ENCODE measurements at regions not wholly inside any gene's neighbourhood (a gene's known extent, or its start where the extent isn't known, plus 50 kb on each side); places are given as distances from the start of the nearest gene placed in this dataset.
"Not testable (repeated sequence)": the region's sequence is repeated elsewhere in the genome, so short reads cannot be mapped to it uniquely, and the experiment has no call there.

GRCh38 chr11:101835506-101836063, 79.2 kb upstream of the CEP126 start:
- no CpG with 5 or more reads among the region's 3 CpGs for WGBS (ENCODE audit: insufficient coverage)
- H3K4me3 ChIP-seq (ENCODE audit: low read length), result no peak overlapping the region

GRCh38 chr11:101830475-101830874, 84.3 kb upstream of the CEP126 start:
- no CpG with 5 or more reads among the region's 1 CpG for WGBS (ENCODE audit: insufficient coverage)
- DNase-seq; H3K36me3 ChIP-seq (ENCODE audit: control insufficient read depth, insufficient read depth, low read length); H3K27me3 ChIP-seq (ENCODE audit: control insufficient read depth, insufficient read depth, low read length); H3K4me3 ChIP-seq (ENCODE audit: low read length); H3K4me1 ChIP-seq (ENCODE audit: control insufficient read depth, insufficient read depth, low read length); H3K9me3 ChIP-seq (replicated peaks; ENCODE audit: control insufficient read depth, low read depth, low read length); H3K27ac ChIP-seq (ENCODE audit: low read length): not testable (repeated sequence)

More at GRCh38 chr11:101835506-101836063, 79.2 kb upstream of the CEP126 start:
- Histone ChIP-seq H3K27me3 (ENCODE audit: control insufficient read depth, insufficient read depth, low read length) (no peaks in the 10 kb centered on the region), H3K4me1 (ENCODE audit: control insufficient read depth, insufficient read depth, low read length) (no peaks in the 10 kb centered on the region), H3K9me3 (replicated peaks; ENCODE audit: control insufficient read depth, low read depth, low read length) (no peaks in the 10 kb centered on the region), H3K27ac (ENCODE audit: low read length) (no peak overlapping the region), H3K36me3 (ENCODE audit: control insufficient read depth, insufficient read depth, low read length) (no peaks in the 10 kb centered on the region)
- DNase-seq, result no peak

GRCh38 chr11:101825531-101825930, 89.3 kb upstream of the CEP126 start:
- WGBS (ENCODE audit: insufficient coverage), result no CpG with 5 or more reads among the region's 4 CpGs
- Histone ChIP-seq H3K4me3 (ENCODE audit: low read length) (no peak overlapping the region), H3K36me3 (ENCODE audit: control insufficient read depth, insufficient read depth, low read length) (no peaks in the 10 kb centered on the region), H3K9me3 (replicated peaks; ENCODE audit: control insufficient read depth, low read depth, low read length) (no peaks in the 10 kb centered on the region), H3K27ac (ENCODE audit: low read length) (no peak overlapping the region), H3K27me3 (ENCODE audit: control insufficient read depth, insufficient read depth, low read length) (no peaks in the 10 kb centered on the region), H3K4me1 (ENCODE audit: control insufficient read depth, insufficient read depth, low read length) (no peaks in the 10 kb centered on the region)
- peak; percentile 66 for DNase-seq

- Histone ChIP-seq H3K4me1 (ENCODE audit: control insufficient read depth, insufficient read depth, low read length) (no peaks in the 10 kb centered on the region), H3K27me3 (ENCODE audit: control insufficient read depth, insufficient read depth, low read length) (no peaks in the 10 kb centered on the region), H3K27ac (ENCODE audit: low read length) (peak overlapping the region; percentile 65), H3K4me3 (ENCODE audit: low read length) (no peak overlapping the region), H3K36me3 (ENCODE audit: control insufficient read depth, insufficient read depth, low read length) (no peaks in the 10 kb centered on the region), H3K9me3 (replicated peaks; ENCODE audit: control insufficient read depth, low read depth, low read length) (no peaks in the 10 kb centered on the region)
- peak; percentile 81 for DNase-seq
- WGBS (ENCODE audit: insufficient coverage), result no CpG with 5 or more reads among the region's 1 CpG
Measured at GRCh38 chr11:101817581-101817980, 97.2 kb upstream of the CEP126 start.

- Histone ChIP-seq H3K9me3 (replicated peaks; ENCODE audit: control insufficient read depth, low read depth, low read length) (no peaks in the 10 kb centered on the region), H3K4me1 (ENCODE audit: control insufficient read depth, insufficient read depth, low read length) (no peaks in the 10 kb centered on the region), H3K27ac (ENCODE audit: low read length) (peak overlapping the region; percentile 60), H3K36me3 (ENCODE audit: control insufficient read depth, insufficient read depth, low read length) (no peaks in the 10 kb centered on the region), H3K4me3 (ENCODE audit: low read length) (no peak overlapping the region), H3K27me3 (ENCODE audit: control insufficient read depth, insufficient read depth, low read length) (no peaks in the 10 kb centered on the region)
- DNase-seq, result peak; percentile 40
Measured at GRCh38 chr11:101816613-101817012, 98.2 kb upstream of the CEP126 start.

- WGBS (ENCODE audit: insufficient coverage), result no CpG with 5 or more reads among the region's 2 CpGs
- H3K4me3 ChIP-seq (ENCODE audit: low read length), result no peak overlapping the region
- H3K27me3 ChIP-seq (ENCODE audit: control insufficient read depth, insufficient read depth, low read length), result no peaks in the 10 kb centered on the region
- H3K27ac ChIP-seq (ENCODE audit: low read length), result no peak overlapping the region
- no peaks in the 10 kb centered on the region for H3K36me3 ChIP-seq (ENCODE audit: control insufficient read depth, insufficient read depth, low read length)
- no peak for DNase-seq
- H3K9me3 ChIP-seq (replicated peaks; ENCODE audit: control insufficient read depth, low read depth, low read length), result no peaks in the 10 kb centered on the region
- no peaks in the 10 kb centered on the region for H3K4me1 ChIP-seq (ENCODE audit: control insufficient read depth, insufficient read depth, low read length)
Measured at GRCh38 chr11:101812546-101812945, 102.3 kb upstream of the CEP126 start.

- DNase-seq, result no peak
- H3K4me3 ChIP-seq (ENCODE audit: low read length), result no peak overlapping the region
- WGBS (ENCODE audit: insufficient coverage), result 60% methylated on average over 1 of the region's 1 CpG
- no peaks in the 10 kb centered on the region for H3K4me1 ChIP-seq (ENCODE audit: control insufficient read depth, insufficient read depth, low read length)
- no peaks in the 10 kb centered on the region for H3K27me3 ChIP-seq (ENCODE audit: control insufficient read depth, insufficient read depth, low read length)
- no peaks in the 10 kb centered on the region for H3K36me3 ChIP-seq (ENCODE audit: control insufficient read depth, insufficient read depth, low read length)
- no peak overlapping the region for H3K27ac ChIP-seq (ENCODE audit: low read length)
- H3K9me3 ChIP-seq (replicated peaks; ENCODE audit: control insufficient read depth, low read depth, low read length), result no peaks in the 10 kb centered on the region
Measured at GRCh38 chr11:101810546-101810945, 104.3 kb upstream of the CEP126 start.

- WGBS (ENCODE audit: insufficient coverage), result no CpG with 5 or more reads among the region's 2 CpGs
Measured at GRCh38 chr11:101807531-101807930, 107.3 kb upstream of the CEP126 start.

GRCh38 chr11:101803651-101804050, 111.2 kb upstream of the CEP126 start:
- Histone ChIP-seq H3K9me3 (replicated peaks; ENCODE audit: control insufficient read depth, low read depth, low read length) (no peaks in the 10 kb centered on the region), H3K36me3 (ENCODE audit: control insufficient read depth, insufficient read depth, low read length) (no peaks in the 10 kb centered on the region), H3K27me3 (ENCODE audit: control insufficient read depth, insufficient read depth, low read length) (no peaks in the 10 kb centered on the region), H3K4me3 (ENCODE audit: low read length) (no peak overlapping the region), H3K27ac (ENCODE audit: low read length) (no peak overlapping the region), H3K4me1 (ENCODE audit: control insufficient read depth, insufficient read depth, low read length) (no peaks in the 10 kb centered on the region)
- WGBS (ENCODE audit: insufficient coverage), result no CpG with 5 or more reads among the region's 2 CpGs
- no peak for DNase-seq

More at GRCh38 chr11:101807531-101807930, 107.3 kb upstream of the CEP126 start:
- peak overlapping the region; percentile 43 for H3K27ac ChIP-seq (ENCODE audit: low read length)
- H3K36me3 ChIP-seq (ENCODE audit: control insufficient read depth, insufficient read depth, low read length), result no peaks in the 10 kb centered on the region
- no peak overlapping the region for H3K4me3 ChIP-seq (ENCODE audit: low read length)
- H3K4me1 ChIP-seq (ENCODE audit: control insufficient read depth, insufficient read depth, low read length), result no peaks in the 10 kb centered on the region
- DNase-seq, result peak; percentile 73
- H3K27me3 ChIP-seq (ENCODE audit: control insufficient read depth, insufficient read depth, low read length), result no peaks in the 10 kb centered on the region
- H3K9me3 ChIP-seq (replicated peaks; ENCODE audit: control insufficient read depth, low read depth, low read length), result no peaks in the 10 kb centered on the region

- Histone ChIP-seq H3K4me1 (ENCODE audit: control insufficient read depth, insufficient read depth, low read length) (no peaks in the 10 kb centered on the region), H3K27ac (ENCODE audit: low read length) (no peak overlapping the region), H3K27me3 (ENCODE audit: control insufficient read depth, insufficient read depth, low read length) (no peaks in the 10 kb centered on the region), H3K9me3 (replicated peaks; ENCODE audit: control insufficient read depth, low read depth, low read length) (no peaks in the 10 kb centered on the region), H3K4me3 (ENCODE audit: low read length) (no peak overlapping the region), H3K36me3 (ENCODE audit: control insufficient read depth, insufficient read depth, low read length) (no peaks in the 10 kb centered on the region)
- WGBS (ENCODE audit: insufficient coverage), result 45% methylated on average over 1 of the region's 1 CpG
- DNase-seq, result peak; percentile 19
Measured at GRCh38 chr11:101797335-101797734, 117.5 kb upstream of the CEP126 start.

GRCh38 chr11:101792814-101793213, 122.0 kb upstream of the CEP126 start:
- Histone ChIP-seq H3K27me3 (ENCODE audit: control insufficient read depth, insufficient read depth, low read length) (no peaks in the 10 kb centered on the region), H3K27ac (ENCODE audit: low read length) (no peak overlapping the region), H3K4me3 (ENCODE audit: low read length) (no peak overlapping the region), H3K36me3 (ENCODE audit: control insufficient read depth, insufficient read depth, low read length) (no peaks in the 10 kb centered on the region), H3K9me3 (replicated peaks; ENCODE audit: control insufficient read depth, low read depth, low read length) (no peaks in the 10 kb centered on the region), H3K4me1 (ENCODE audit: control insufficient read depth, insufficient read depth, low read length) (no peaks in the 10 kb centered on the region)
- no CpG with 5 or more reads among the region's 2 CpGs for WGBS (ENCODE audit: insufficient coverage)
- DNase-seq, result no peak

Data from muscle of leg (tissue), 3 donors.